CD14-positive monocyte (primary cell): ENCODE measurements at regions not wholly inside any gene's neighbourhood (a gene's known extent, or its start where the extent isn't known, plus 50 kb on each side); places are given as distances from the start of the nearest gene placed in this dataset.

Source experiments
- DNase-seq, 3 donors: peaks; one replicate each; pipeline ENCODE4 v3.0.0-alpha.2; 2011 to 2022
- H2AFZ ChIP-seq: 2 replicates; pipeline ENCODE4 v1.6.0; 2012; ENCODE audit warnings: mild to moderate bottlenecking, low read depth, low read length, inconsistent platforms; ENCODE audit not compliant: insufficient read depth, poor library complexity, severe bottlenecking
- H3K27ac ChIP-seq, 2 donors: 1 replicate in 1 of 2; 2 replicates in 1 of 2; pipeline ENCODE4 v1.5.1; 2012 to 2013; ENCODE audit warnings: low read length in 2 of 2, control low read depth in 1 of 2, inconsistent platforms in 1 of 2, low read depth in 1 of 2, mild to moderate bottlenecking in 1 of 2
- H3K27me3 ChIP-seq, 2 donors: one replicate each; pipeline versions ENCODE4 v1.6.0 to v1.6.1; 2011 to 2013; ENCODE audit warnings: low read length in 2 of 2; ENCODE audit not compliant: control insufficient read depth in 2 of 2, insufficient read depth in 2 of 2
- H3K36me3 ChIP-seq, 2 donors: replicated peaks in 1 of 2; 1 replicate in 1 of 2; 2 replicates in 1 of 2; pipeline versions ENCODE4 v1.5.1 to v1.6.1; 2012 to 2013; ENCODE audit warnings: low read length in 2 of 2, control low read depth in 1 of 2, inconsistent platforms in 1 of 2, mild to moderate bottlenecking in 1 of 2; ENCODE audit not compliant: insufficient read depth in 2 of 2, control insufficient read depth in 1 of 2
- H3K4me1 ChIP-seq, 2 donors: 1 replicate in 1 of 2; 2 replicates in 1 of 2; pipeline versions ENCODE4 v1.5.1 to v1.6.1; 2012 to 2013; ENCODE audit warnings: low read length in 2 of 2, control low read depth in 1 of 2, inconsistent platforms in 1 of 2, mild to moderate bottlenecking in 1 of 2, moderate library complexity in 1 of 2; ENCODE audit not compliant: insufficient read depth in 2 of 2, control insufficient read depth in 1 of 2
- H3K4me2 ChIP-seq: replicated peaks from 2 replicates; pipeline ENCODE3; 2012; ENCODE audit warnings: low read length, moderate library complexity, mild to moderate bottlenecking; ENCODE audit not compliant: poor library complexity, severe bottlenecking; ENCODE audit errors: extremely low read depth
- H3K4me3 ChIP-seq, 3 experiments: fragments of 200-600 bp in 1 of 3; sonication (generic) in 1 of 3; replicated peaks in 1 of 3; 1 replicate in 2 of 3; 2 replicates in 1 of 3; pipeline ENCODE4 v1.5.1; 2011 to 2013; ENCODE audit warnings: low read length in 3 of 3, mild to moderate bottlenecking in 3 of 3, control low read depth in 2 of 3, low read depth in 2 of 3, inconsistent platforms in 1 of 3, moderate library complexity in 1 of 3
- H3K79me2 ChIP-seq: 2 replicates; pipeline ENCODE4 v1.6.0; 2012; ENCODE audit warnings: mild to moderate bottlenecking, control low read depth, inconsistent platforms, low read length, moderate library complexity; ENCODE audit not compliant: insufficient read depth
- H3K9ac ChIP-seq: 2 replicates; pipeline ENCODE4 v1.6.0; 2017; ENCODE audit warnings: low read length, mild to moderate bottlenecking; ENCODE audit not compliant: insufficient read depth, poor library complexity, severe bottlenecking
- H3K9me3 ChIP-seq, 2 donors: replicated peaks in 1 of 2; 1 replicate in 1 of 2; 2 replicates in 1 of 2; pipeline versions ENCODE4 v1.5.1 to v1.6.1; 2012 to 2013; ENCODE audit warnings: low read length in 2 of 2, control low read depth in 1 of 2; ENCODE audit not compliant: control insufficient read depth in 1 of 2, insufficient read depth in 1 of 2
- H4K20me1 ChIP-seq: 2 replicates; pipeline ENCODE4 v1.6.0; 2012; ENCODE audit warnings: mild to moderate bottlenecking, low read length, control low read depth, moderate library complexity; ENCODE audit not compliant: insufficient read depth
- H3K27ac Mint-ChIP-seq, 7 donors: one replicate each; pipeline ENCODE4 v1.8.0; 2020; ENCODE audit warnings: mild to moderate bottlenecking in 7 of 7, mixed read lengths in 7 of 7, moderate library complexity in 6 of 7, inconsistent platforms in 2 of 7
- H3K27me3 Mint-ChIP-seq, 3 donors: one replicate each; pipeline ENCODE4 v1.8.0; 2021 to 2022; ENCODE audit warnings: low read depth in 3 of 3, mild to moderate bottlenecking in 3 of 3, mixed read lengths in 3 of 3, moderate library complexity in 3 of 3, inconsistent platforms in 1 of 3
- H3K36me3 Mint-ChIP-seq, 2 donors: one replicate each; pipeline ENCODE4 v1.8.0; 2020; ENCODE audit warnings: mixed read lengths in 2 of 2, inconsistent platforms in 1 of 2, mild to moderate bottlenecking in 1 of 2
- H3K4me1 Mint-ChIP-seq: one replicate; pipeline ENCODE4 v1.8.0; 2020; ENCODE audit warnings: mild to moderate bottlenecking, mixed read lengths
- H3K4me3 Mint-ChIP-seq, 2 donors: one replicate each; pipeline ENCODE4 v1.8.0; 2020; ENCODE audit warnings: mild to moderate bottlenecking in 2 of 2, mixed read lengths in 2 of 2, moderate library complexity in 1 of 2
- H3K9me3 Mint-ChIP-seq, 7 donors: one replicate each; pipeline ENCODE4 v1.8.0; 2020 to 2022; ENCODE audit warnings: mixed read lengths in 7 of 7, mild to moderate bottlenecking in 6 of 7, moderate library complexity in 6 of 7, inconsistent platforms in 2 of 7
- WGBS: methylation state at CpG from one replicate; pipeline ENCODE4 v1.1.5; 2013; ENCODE audit warnings: missing lambda C conversion rate; ENCODE audit not compliant: insufficient coverage; 5-methylcytosine and 5-hydroxymethylcytosine counted together
- intact Hi-C, 2 donors: fragments of 100-400 bp; cut with micrococcal nuclease; formaldehyde crosslinking; loops; one replicate each; pipeline versions ENCODE4 v1.15.0 to v1.15.1; 2023
- TF ChIP-seq, protein P1 (sequence below): fragments of 200-600 bp; IDR thresholded peaks from one replicate; pipeline ENCODE4 v1.8.0; 2022; ENCODE audit warnings: antibody characterized with exemption, mild to moderate bottlenecking

DNA sequence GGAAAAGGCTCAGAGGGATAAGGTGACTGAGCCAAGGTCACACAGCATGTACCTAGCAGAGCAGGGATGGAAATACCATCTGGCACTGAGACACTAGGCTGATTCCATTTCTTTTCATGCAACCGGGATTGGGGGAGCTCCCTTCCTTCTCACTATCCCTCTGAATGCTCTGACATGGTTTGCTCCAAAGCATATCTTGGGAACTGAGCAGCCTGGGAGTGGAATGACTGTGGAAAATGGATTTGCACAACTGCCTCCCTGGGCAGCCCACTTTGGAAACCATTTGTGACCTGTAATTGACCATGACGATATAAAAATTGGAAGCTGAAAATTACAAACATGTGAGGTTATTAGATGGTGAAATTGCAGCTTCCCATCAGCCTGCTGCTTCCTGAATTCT, 309.0 kb upstream of the CHD6 start:
- Mint-ChIP-seq H3K9me3 (peaks cover 0 to 6% (median 2%) of the 10 kb centered on the region in 7 donors), H3K36me3 (no peaks in the 10 kb centered on the region), H3K27ac (no peak overlapping the region), H3K27me3 (peaks cover 2 to 5% (median 2%) of the 10 kb centered on the region in 3 donors), H3K4me1 (no peaks in the 10 kb centered on the region), H3K4me3 (no peak overlapping the region)
- no peaks in the 10 kb centered on the region for H4K20me1 ChIP-seq
- no peak overlapping the region for H3K4me3 ChIP-seq
- intact Hi-C loops: no loop called here
- TF ChIP-seq, protein P1, sequence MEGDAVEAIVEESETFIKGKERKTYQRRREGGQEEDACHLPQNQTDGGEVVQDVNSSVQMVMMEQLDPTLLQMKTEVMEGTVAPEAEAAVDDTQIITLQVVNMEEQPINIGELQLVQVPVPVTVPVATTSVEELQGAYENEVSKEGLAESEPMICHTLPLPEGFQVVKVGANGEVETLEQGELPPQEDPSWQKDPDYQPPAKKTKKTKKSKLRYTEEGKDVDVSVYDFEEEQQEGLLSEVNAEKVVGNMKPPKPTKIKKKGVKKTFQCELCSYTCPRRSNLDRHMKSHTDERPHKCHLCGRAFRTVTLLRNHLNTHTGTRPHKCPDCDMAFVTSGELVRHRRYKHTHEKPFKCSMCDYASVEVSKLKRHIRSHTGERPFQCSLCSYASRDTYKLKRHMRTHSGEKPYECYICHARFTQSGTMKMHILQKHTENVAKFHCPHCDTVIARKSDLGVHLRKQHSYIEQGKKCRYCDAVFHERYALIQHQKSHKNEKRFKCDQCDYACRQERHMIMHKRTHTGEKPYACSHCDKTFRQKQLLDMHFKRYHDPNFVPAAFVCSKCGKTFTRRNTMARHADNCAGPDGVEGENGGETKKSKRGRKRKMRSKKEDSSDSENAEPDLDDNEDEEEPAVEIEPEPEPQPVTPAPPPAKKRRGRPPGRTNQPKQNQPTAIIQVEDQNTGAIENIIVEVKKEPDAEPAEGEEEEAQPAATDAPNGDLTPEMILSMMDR: no peak
- no peak overlapping the region for H3K9ac ChIP-seq
- H3K4me1 ChIP-seq: no peaks in the 10 kb centered on the region
- peaks cover 0 to 9% of the 10 kb centered on the region in 2 donors for H3K9me3 ChIP-seq
- no peak overlapping the region for H3K4me2 ChIP-seq
- H3K27ac ChIP-seq: no peak overlapping the region
- H3K36me3 ChIP-seq: no peaks in the 10 kb centered on the region
- WGBS: no CpG with 5 or more reads among the region's 2 CpGs
- no peaks in the 10 kb centered on the region for H3K27me3 ChIP-seq
- H3K79me2 ChIP-seq: no peaks in the 10 kb centered on the region
- no peak for DNase-seq
- no peak overlapping the region for H2AFZ ChIP-seq

DNA sequence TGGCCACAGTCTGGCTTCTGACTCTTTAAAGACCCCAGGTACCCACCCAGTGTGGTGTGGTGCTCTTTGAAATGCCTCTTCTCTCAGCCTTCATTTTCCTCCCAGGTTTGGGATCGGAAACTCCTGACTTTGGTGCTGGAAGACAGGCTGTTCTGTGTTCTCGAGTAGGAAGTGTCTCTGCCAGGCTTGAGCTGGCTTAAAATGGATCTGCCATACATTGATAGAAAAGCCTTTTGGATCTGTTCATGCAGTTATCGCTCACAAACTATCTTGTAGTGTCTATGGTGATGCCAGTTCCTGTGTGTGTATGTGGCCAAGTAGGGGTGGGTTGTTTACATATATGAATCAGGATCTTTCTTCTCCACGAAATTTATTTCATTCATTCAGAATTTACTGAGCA, 307.3 kb upstream of the CHD6 start:
- no peak overlapping the region for H3K27ac ChIP-seq
- no peaks in the 10 kb centered on the region for H3K36me3 ChIP-seq
- intact Hi-C loops: no loop called here
- peaks cover 0 to 6% of the 10 kb centered on the region in 2 donors for H3K9me3 ChIP-seq
- no peak overlapping the region for H3K4me3 ChIP-seq
- no peaks in the 10 kb centered on the region for H3K4me1 Mint-ChIP-seq
- peak overlapping the region in 1 of 7 donors; percentile 4 for H3K27ac Mint-ChIP-seq
- no peaks in the 10 kb centered on the region for H4K20me1 ChIP-seq
- H3K27me3 Mint-ChIP-seq: peaks cover 2 to 5% (median 2%) of the 10 kb centered on the region in 3 donors
- no peak for DNase-seq
- no peak overlapping the region for H2AFZ ChIP-seq
- H3K27me3 ChIP-seq: no peaks in the 10 kb centered on the region
- TF ChIP-seq, protein P1: no peak
- no peak overlapping the region for H3K9ac ChIP-seq
- no peaks in the 10 kb centered on the region for H3K36me3 Mint-ChIP-seq
- no peak overlapping the region for H3K4me2 ChIP-seq
- H3K4me3 Mint-ChIP-seq: no peak overlapping the region
- H3K9me3 Mint-ChIP-seq: peaks cover 0 to 6% (median 2%) of the 10 kb centered on the region in 7 donors
- no CpG with 5 or more reads among the region's 4 CpGs for WGBS
- H3K4me1 ChIP-seq: no peaks in the 10 kb centered on the region
- no peaks in the 10 kb centered on the region for H3K79me2 ChIP-seq
